ENCODE measurements at regions not wholly inside any gene's neighbourhood (a gene's known extent, or its start where the extent isn't known, plus 50 kb on each side); places are given as distances from the start of the nearest gene placed in this dataset.

DNA sequence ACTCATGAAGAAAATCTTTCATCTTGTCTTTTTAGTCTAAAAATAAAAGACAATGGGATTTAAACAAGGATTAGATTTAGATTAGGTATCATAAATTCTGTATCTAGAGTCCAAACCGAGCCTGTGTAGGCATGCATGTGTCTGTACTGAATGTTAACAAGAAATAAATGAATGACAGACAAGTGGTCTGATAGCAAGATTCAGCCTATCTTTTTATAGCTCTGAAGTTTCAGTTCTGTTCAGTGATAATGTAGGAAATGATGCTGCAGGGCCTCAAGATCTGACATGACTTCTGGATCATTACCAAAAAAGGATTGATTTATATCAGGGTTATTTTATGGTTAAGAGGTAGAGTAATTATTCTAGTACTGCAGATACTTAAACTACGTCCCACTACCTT, 137.0 kb upstream of the ATP5MC3 start:
- TF ChIP-seq, protein P1, sequence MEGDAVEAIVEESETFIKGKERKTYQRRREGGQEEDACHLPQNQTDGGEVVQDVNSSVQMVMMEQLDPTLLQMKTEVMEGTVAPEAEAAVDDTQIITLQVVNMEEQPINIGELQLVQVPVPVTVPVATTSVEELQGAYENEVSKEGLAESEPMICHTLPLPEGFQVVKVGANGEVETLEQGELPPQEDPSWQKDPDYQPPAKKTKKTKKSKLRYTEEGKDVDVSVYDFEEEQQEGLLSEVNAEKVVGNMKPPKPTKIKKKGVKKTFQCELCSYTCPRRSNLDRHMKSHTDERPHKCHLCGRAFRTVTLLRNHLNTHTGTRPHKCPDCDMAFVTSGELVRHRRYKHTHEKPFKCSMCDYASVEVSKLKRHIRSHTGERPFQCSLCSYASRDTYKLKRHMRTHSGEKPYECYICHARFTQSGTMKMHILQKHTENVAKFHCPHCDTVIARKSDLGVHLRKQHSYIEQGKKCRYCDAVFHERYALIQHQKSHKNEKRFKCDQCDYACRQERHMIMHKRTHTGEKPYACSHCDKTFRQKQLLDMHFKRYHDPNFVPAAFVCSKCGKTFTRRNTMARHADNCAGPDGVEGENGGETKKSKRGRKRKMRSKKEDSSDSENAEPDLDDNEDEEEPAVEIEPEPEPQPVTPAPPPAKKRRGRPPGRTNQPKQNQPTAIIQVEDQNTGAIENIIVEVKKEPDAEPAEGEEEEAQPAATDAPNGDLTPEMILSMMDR (conservative IDR thresholded peaks at IDR 0.05), result no peak
- no peak for TF ChIP-seq ZFX (IDR thresholded peaks at IDR 0.05)

All from C4-2B (cell line).